GM19467 (cell line): ENCODE measurements at regions not wholly inside any gene's neighbourhood (a gene's known extent, or its start where the extent isn't known, plus 50 kb on each side); places are given as distances from the start of the nearest gene placed in this dataset.
"Not testable (repeated sequence)": the region's sequence is repeated elsewhere in the genome, so short reads cannot be mapped to it uniquely, and the experiment has no call there.

Source experiments
- ATAC-seq: cut with Tn5 transposase; IDR thresholded peaks from one replicate; pipeline ENCODE4 v1.9.1; 2021; ENCODE audit warnings: mild to moderate bottlenecking, moderate library complexity; ENCODE audit not compliant: unreplicated experiment

DNA sequence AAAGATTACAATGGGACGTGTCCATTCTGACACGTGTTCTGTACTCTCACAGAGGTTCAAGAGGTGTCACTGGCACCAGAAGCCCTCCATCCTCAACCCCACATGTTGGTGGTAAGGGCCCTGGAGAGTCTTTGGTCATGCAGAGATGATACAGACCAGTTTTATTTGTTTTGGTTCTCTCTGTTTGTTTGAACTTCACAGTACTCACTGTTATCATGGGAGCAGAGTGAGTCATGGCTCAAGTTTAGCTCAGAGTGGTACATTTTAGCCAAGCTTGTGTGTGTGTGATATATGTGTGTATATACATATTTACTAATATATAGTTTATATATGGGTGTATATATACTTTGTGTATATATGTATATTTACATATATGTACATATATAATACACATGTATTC lies 935.6 kb downstream of the GRID1 start:
- ATAC-seq, result no peak

DNA sequence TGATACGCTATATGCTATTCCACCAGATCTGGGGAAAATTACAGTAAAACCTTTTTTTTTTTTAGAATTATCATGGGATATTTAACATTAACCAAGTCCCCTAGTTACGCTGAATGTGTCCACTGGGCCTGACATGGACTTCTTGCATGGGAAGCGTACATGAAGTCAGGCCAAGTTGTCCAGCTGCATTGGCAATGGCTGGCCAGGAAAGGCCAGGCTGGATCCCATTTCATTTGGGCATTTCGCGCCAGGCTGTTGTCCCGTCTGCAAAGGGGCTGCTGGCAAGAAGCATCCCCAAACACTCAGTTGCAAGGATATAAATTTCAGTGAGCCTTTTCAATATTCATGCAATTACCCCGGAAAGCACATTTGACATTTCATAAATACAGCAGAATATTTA lies 933.3 kb downstream of the GRID1 start:
- ATAC-seq, result no peak

DNA sequence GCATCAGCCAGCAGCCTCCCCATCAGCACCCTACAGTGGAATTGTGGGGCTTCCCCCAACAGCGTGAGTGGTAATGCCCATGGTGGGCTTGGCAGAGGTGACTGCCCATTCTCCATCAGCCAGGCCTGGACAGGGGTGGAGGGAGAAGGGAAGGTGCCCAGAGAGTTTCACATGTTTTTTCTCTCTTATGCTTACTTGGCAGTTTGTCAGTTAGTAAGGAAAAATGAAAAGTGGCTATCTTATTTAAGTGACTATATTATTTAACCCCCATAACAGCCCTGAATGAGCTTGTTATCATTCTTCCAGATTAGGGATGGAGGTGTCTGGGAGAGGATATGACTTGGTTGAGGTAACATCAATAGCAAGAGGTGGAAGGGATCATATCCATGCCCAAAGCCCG lies 921.7 kb downstream of the GRID1 start:
- no peak for ATAC-seq

DNA sequence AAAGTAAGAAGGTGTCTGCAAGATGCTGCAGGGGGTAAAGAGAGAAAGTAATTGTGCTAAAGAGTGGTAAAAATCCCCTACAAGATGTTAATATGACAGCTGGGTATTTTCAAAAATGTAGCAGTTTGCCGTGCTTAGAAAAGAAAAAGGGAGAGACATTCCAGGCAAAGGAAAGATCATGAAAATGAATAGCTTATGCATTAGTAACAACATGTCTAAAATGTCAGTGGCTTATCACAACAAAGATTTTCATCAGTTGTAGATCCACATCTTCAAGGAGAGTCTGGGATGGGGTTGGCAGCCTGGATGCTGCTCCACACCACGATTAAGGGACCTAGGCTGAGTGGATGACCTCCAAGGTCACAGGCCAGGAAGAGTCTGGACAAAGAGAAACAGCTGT lies 920.9 kb downstream of the GRID1 start:
- no peak for ATAC-seq

DNA sequence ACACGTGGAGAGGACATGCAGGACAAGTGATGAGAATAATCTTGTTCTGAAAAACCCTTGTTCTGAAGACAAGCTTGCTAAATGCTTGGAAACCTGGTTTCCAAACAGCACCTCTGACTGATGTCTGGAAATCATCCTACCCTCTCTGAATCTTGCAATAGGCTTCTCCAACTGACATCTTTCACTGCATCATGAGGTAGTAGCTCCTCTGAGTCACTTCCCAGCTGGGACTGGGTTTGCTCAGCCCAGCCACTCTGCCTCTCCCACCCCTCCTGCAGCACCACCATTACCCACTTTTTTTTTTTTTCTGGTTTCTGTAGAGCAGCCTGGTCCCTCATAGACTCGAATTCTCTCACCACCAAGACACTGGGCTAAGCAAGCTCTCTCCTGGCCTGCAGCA lies 919.8 kb downstream of the GRID1 start:
- ATAC-seq, result no peak

DNA sequence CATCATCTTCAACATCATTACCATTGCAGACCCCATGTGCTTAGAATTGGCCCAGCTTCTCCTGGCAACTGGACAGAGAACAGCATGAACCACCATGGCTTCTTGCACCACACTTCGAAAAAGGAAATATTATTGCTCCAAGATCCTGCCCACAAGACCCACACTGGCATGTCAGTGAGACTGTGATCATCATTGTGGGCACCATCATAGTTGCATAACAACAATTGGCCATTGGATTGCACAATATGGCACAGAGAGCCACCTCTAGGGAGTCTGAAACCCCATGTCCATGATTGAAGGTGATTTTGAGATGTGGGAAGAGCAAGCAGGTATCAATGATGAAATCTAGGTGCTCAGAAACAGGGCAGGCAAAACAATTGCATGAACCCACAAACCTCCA lies 918.9 kb downstream of the GRID1 start:
- no peak for ATAC-seq

DNA sequence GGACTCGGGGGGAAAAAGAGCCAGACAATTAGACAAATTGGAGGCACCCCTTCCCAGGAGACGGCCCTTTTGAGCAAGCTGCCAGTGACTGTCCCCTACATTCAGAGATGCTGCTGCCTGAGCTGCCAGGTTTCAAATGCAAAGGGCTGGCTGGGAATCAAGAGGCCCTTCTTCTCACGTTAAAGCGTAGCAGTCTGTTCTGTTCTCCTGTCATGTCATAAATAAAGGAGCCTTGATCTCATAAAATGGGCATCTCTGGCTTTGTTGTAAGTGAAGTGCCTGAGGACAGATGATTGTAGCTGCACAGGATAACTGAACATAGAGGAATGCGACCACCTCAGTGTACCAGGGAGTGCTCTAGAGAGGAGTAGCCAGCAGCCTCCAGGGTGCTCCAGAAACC lies 917.9 kb downstream of the GRID1 start:
- ATAC-seq, result no peak

DNA sequence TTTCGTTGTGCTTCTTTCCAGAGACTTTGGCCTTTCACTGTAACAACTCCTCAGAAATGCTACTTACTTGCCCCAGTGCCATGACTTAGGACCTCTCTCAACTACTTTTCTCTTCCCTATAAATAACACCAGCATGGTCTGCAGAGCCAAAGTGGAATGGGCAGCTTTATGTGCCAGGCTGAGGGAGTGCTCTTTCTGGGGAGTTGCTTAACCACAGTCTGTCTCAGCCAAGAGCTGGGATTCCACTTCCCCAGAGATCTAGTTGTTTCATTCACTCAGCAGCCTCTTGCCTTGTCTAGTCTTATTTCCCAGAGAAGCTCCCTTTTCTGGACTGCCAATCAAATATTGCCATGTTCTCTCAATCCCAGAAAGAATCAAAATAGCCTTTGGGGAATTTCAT lies 912.2 kb downstream of the GRID1 start:
- no peak for ATAC-seq

DNA sequence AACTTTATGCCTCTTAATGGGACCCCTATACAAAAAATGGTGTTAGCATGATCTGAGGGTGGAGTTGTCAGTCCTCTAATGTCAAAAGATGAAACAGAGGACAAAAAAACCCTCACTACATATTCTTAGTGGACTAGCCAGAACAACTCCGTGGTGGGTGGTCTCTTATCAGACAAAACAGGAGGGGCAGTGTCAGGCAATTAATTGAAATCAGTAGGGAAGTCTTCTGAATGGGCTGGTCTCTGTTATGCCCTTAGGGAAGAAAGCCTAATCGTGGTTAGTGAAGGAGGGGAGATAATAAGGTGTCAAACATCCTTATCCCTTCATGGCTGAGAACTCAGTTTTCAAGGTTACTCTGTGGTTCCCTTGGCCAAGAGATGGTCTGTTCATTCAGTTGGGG lies 909.4 kb downstream of the GRID1 start:
- no peak for ATAC-seq

DNA sequence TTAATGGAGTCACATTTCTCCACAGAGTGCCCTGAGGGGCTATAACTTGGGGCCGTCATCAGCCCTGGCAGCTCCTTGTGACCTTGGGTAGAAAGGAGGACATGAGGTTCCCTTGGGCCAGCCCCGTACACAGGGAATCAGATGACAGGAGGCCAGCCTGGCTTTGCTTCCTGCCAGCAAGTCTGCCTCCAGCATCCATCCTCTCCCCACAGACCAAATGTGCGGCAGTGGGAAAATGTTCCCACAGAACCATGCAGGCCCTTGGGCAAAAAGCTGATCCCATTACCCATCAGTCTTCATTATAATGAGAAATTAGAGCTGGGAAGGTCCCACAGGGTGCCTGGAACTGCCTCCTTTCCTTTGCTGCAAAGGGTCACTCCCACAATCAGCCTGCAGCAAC lies 908.3 kb downstream of the GRID1 start:
- no peak for ATAC-seq

DNA sequence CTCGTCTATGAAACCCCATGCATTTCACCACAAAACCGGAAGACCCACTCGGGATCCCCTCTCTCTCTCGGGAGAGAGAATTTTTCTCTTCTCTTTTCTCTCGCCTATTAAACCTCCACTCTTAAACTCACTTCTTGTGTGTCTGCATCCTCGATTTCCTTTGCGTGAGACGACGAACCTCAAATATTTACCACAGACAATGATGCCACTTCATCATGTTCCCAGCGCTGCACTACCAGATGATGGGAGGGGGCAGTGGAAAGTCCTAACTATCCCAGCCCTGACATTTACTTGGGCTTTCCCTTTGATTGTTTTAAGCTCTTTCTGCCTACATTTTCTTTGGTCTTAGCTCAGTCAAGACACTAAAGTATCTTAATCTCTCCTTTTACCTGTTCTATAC lies 906.7 kb downstream of the GRID1 start:
- ATAC-seq, result no peak

DNA sequence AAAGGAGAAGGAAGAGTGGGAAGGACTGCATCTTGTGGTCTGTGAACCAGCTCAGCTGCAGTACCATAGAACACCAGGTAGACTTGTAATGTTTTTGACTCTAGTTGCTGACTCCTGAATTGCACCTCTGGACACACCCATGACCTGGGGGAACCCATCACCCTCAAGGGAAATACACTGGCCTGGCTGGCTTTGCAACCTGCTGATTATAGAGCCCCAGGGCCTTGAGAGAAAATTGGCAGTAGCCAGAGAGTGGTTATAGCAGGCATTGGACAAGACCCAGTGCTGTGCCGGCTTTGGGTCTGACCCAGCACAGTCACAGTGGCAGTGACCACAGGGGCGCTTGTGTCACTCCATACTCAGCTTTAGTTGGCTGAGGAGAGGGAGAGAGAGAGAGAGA lies 902.3 kb downstream of the GRID1 start:
- no peak for ATAC-seq

DNA sequence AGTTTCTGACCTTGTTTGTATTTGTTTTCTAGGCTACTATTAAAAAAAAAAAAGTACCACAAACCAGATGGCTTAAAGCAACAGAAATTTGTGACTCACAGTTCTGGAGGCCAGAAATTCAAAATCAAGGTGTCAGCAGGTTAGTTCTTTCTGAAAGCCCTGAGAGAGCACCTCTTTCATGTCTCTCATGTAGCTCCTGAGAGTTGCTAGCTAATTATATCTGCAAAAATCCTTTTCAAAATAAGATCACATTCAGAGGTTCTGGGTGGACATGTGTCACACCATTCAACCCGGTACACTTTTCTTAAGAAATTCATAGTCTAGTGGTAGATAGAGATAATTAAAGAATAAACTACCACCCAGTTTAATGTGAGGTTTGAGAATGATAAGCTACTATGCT lies 888.6 kb downstream of the GRID1 start:
- no peak for ATAC-seq

DNA sequence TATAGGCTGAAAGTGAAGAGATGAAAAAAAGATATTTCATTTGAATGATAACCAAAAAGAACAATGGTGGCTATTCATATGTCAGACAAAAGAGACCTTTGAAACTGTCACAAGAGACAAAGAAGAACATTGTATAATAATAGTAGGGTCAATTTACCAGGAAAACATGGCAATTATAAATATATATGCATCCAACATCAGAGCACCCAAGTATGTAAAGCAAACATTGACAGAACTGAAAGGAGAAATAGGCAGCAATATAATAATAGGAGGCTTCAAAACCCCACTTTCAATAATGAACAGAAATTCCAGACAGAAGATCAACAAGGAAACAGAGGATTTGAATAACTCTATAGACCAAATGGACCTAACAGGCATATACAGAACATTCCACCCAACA lies 876.2 kb downstream of the GRID1 start:
- no peak for ATAC-seq

DNA sequence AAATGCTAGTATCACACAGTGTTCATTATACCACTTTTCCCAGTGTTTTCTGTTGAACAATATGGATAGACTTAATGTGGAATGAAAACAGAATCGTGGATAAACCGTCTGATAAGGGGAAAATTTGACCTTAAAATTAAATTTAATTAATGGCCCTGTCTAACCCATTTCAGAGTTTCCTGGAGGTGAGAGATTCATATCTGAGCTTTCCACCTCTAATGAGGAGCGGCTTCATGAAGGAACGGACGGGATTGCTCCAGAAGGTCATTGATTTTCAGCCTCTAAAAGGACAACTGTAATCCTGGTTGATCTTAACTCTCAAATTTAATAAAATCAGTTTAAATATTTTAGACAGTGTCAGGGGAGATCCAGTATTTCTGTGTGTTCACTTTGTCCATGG lies 874.9 kb downstream of the GRID1 start:
- ATAC-seq, result no peak

DNA sequence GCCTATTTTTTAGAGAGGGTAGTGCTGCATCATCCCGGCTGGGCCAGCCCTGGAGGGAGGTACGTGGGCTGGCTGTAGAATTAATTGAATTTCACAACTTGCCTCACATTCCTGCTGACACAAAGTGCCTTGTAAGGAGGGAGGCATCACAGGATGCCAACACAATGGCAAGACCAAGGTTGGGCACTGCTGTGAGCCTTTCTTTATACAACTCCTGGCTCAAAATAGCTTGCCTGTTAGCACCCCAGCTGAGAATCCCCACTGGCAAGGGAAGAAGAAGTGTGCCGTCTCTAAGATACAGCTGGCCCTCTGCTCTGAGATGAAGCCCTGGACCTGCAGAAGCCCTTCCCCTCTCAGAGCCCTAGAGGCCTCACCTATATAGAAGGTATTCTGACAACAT lies 873.9 kb downstream of the GRID1 start:
- ATAC-seq, result no peak

DNA sequence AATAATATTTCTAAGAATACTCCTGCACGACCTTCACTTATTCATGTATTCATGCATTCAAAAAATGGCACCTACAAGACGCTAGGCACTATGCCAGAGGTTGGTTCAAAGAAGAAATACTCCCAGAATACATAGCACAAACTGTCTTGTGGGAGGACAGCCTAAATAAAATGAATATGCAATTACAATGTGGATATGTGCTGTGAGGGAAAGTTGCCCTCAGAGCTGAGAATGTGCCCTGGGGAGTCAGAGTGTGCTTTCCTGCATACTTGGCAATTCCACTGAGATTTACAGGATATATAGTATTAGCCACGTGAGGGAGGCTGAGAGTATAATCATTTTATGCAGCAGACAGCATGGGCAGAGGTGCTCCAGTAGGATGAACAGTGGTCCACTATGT lies 872.9 kb downstream of the GRID1 start:
- no peak for ATAC-seq

DNA sequence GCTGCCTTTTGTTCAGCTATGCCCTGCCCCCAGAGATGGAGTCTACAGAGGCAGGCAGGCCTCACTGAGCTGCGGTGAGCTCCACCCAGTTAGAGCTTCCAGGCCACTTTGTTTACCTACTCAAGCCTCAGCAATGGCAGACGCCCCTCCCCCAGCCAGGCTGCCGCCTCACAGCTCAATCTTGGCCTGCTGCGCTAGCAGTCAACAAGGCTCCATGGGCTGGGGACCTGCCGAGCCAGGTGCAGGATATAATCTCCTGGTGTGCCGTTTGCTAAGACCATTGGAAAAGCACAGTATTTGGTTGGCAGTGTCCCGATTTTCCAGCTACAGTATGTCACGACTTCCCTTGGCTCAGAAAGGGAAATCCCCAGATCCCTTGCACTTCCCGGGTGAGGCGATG lies 862.0 kb downstream of the GRID1 start:
- ATAC-seq, result not testable (repeated sequence)

DNA sequence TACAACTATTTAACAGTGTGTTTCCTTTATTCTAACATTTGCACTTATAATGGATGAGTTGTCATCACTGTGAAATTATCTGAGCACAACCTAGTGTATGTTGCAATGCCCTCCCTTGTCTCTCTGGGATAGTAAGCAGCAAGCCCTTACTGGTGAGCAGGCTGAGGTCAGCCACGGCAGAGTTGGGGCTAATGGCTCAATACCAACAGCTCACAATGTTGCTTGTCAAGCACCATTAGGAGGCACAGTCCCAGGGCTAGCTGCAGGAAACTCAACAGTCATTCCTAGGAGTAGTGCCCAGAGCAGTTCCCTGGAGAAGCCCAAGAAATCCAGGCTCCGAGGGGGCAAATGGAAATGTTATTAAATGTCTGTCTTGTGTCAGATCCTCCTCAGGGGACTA lies 858.4 kb downstream of the GRID1 start:
- no peak for ATAC-seq

DNA sequence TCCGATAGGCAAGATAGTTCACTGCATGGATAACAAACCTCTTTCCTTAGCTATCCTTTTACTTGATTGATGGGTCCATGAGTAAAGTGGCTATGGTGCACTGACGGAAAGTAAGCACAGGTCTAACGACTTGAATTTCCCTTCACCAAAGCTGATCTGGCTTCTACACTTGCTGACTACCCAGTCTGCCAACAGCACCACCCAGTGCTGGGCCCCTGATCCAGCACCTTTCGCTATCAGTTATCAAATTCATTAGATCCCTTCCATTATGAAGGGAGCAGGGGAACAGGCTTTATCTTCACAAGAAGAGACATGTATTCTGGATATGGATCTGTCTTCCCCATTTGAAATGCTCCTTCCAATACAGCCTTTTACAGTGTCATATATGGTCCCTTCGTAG lies 855.9 kb downstream of the GRID1 start:
- ATAC-seq, result no peak

DNA sequence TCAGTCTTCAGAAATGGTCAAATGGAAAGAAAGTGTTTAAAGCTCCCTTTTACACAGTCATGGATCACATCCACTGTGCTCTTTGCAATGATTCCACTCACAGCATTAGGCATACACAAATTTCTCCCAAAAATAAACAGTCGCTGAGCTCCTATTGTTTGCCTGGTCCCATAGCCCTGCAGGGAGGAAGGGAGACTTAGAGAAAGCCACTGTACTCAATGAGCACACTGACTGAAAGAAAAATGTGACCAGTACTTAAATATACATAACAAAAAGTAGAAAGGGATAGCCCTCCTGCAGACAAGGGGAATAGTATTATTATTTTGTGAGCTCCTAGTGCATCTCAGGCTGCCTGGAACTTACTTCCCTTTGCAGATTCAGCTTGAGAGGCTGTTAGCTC lies 853.2 kb downstream of the GRID1 start:
- ATAC-seq, result no peak

DNA sequence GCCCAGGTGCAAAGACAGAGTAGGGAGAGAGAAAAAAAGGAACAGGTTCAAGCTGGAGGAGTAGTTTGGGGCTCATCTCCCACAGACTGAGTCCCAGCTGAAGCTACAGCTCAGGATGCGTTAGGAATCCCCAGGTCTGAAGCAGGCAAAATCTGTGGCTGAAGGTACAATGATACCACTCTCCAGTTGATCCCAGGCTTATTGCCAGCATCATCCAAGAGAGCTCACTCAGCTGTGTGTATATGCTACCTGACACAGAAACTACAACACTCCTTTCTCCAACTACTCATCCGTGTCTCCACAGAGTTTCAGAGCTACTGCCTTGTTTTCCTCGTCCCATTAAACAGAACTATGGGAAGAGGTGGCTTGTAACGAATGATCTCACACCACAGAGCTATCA lies 851.3 kb downstream of the GRID1 start:
- ATAC-seq, result no peak

DNA sequence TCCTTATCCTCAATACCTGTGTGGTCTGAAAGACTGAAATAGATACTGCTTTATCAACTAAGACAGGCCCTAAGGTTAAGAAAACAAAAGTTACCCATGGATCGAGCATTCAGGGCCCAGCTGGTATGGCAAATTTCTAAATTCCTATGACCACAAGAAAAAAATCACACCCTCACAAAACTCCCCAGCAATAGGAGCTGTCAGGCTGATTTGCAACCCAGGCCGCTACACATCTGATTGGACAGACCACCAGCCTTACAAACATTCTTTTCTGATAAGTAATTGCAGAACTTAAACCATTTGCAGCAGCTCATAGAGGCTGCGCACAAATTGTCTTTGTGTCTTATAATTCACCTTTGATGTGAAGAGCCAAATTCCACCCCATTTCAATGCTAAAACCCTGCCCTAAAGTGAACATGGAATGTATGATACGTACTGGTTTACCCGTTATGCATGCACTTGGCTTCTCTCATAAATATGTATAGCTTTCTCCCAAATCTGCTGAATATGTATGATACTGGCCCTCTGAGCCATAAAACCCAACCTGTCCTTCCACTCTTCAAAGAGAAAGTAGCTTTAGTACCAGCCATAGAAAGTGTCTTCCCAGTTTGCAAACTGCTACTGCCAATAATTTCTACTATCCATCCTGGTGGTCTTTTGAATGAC lies 842.5 kb downstream of the GRID1 start:
- ATAC-seq, result no peak
